Gastrocnemius medialis (tissue), 4 donors: ENCODE measurements at regions not wholly inside any gene's neighbourhood (a gene's known extent, or its start where the extent isn't known, plus 50 kb on each side); places are given as distances from the start of the nearest gene placed in this dataset.

Experiments
- ATAC-seq, 2 donors: fragments of 150-250 bp; one replicate each; pipeline ENCODE4 v1.9.1; 2016
- DNase-seq, 2 donors: peaks; one replicate each; pipeline ENCODE4 v3.0.0-alpha.2; 2019
- H3K27ac ChIP-seq, 4 donors: fragments of 200-600 bp; sonication (generic); 1 replicate in 1 of 4; 2 replicates in 3 of 4; pipeline ENCODE4 v1.5.1; 2016 to 2018; ENCODE audit warnings: mild to moderate bottlenecking in 2 of 4, moderate library complexity in 1 of 4
- H3K27me3 ChIP-seq, 3 donors: fragments of 200-600 bp; sonication (generic) in 2 of 3; 1 replicate in 1 of 3; 2 replicates in 2 of 3; pipeline versions ENCODE4 v1.5.1 to v1.6.0; 2016 to 2019; ENCODE audit warnings: mild to moderate bottlenecking in 1 of 3, moderate library complexity in 1 of 3
- H3K36me3 ChIP-seq, 2 donors: fragments of 200-600 bp; sonication (generic) in 1 of 2; one replicate each; pipeline ENCODE4 v1.5.1; 2017 to 2018
- H3K4me1 ChIP-seq, 2 donors: fragments of 200-600 bp; sonication (generic) in 1 of 2; one replicate each; pipeline ENCODE4 v1.5.1; 2016 to 2017; ENCODE audit warnings: mild to moderate bottlenecking in 2 of 2
- H3K4me3 ChIP-seq, 4 donors: fragments of 200-600 bp; sonication (generic) in 3 of 4; 1 replicate in 1 of 4; 2 replicates in 3 of 4; pipeline ENCODE4 v1.5.1; 2016 to 2019; ENCODE audit warnings: mild to moderate bottlenecking in 2 of 4
- H3K9me3 ChIP-seq, 3 donors: fragments of 200-600 bp; sonication (generic) in 2 of 3; 1 replicate in 1 of 3; 2 replicates in 2 of 3; pipeline ENCODE4 v1.5.1; 2016 to 2019
- CTCF ChIP-seq, 5 experiments: fragments of 450-650 bp in 3 of 5; fragments of 200-600 bp in 2 of 5; sonication (generic) in 2 of 5; IDR thresholded peaks in 4 of 5; conservative IDR thresholded peaks in 1 of 5; 1 replicate in 4 of 5; 2 replicates in 1 of 5; pipeline ENCODE4 v1.5.1; 2016 to 2019; ENCODE audit warnings: antibody characterized with exemption in 5 of 5, mild to moderate bottlenecking in 3 of 5, moderate library complexity in 3 of 5
- POLR2A ChIP-seq, 2 donors: fragments of 450-650 bp; IDR thresholded peaks; one replicate each; pipeline ENCODE4 v1.6.1; 2017; ENCODE audit warnings: antibody characterized with exemption in 2 of 2, mild to moderate bottlenecking in 2 of 2, moderate library complexity in 2 of 2
- in situ Hi-C, 4 donors: fragments of 200-750 bp; cut with MboI; loops; one replicate each; pipeline versions ENCODE4 v1.15.0 to v1.8.0; 2017; ENCODE audit warnings: low sequenced_read_pairs in 4 of 4
- intact Hi-C: fragments of 100-400 bp; cut with DNase I; formaldehyde crosslinking; loops from one replicate; pipeline ENCODE4 v1.15.1; 2023; ENCODE audit warnings: low total_unique reads

- no peak overlapping the region for H3K27ac ChIP-seq
- no peaks in the 10 kb centered on the region for H3K4me1 ChIP-seq
- H3K4me3 ChIP-seq, result no peak overlapping the region
- DNase-seq, result no peak
- in situ Hi-C loops, result no loop called here
- TF ChIP-seq CTCF (IDR thresholded peaks at IDR 0.05 in 4 of 5, conservative IDR thresholded peaks at IDR 0.05 in 1 of 5), result no peak
- H3K36me3 ChIP-seq, result no peaks in the 10 kb centered on the region
- H3K9me3 ChIP-seq, result no peaks in the 10 kb centered on the region
- intact Hi-C loops, result no loop called here
- H3K27me3 ChIP-seq, result no peaks in the 10 kb centered on the region
- no peak for ATAC-seq
Measured at GRCh38 chr16:10309271-10309932, 76.5 kb upstream of the ATF7IP2 start.

- Histone ChIP-seq H3K36me3 (no peaks in the 10 kb centered on the region), H3K9me3 (no peaks in the 10 kb centered on the region), H3K27ac (no peak overlapping the region), H3K27me3 (no peaks in the 10 kb centered on the region), H3K4me1 (no peaks in the 10 kb centered on the region), H3K4me3 (no peak overlapping the region)
- intact Hi-C loops, result no loop called here
- TF ChIP-seq CTCF (IDR thresholded peaks at IDR 0.05 in 4 of 5, conservative IDR thresholded peaks at IDR 0.05 in 1 of 5), result no peak
- TF ChIP-seq POLR2A (IDR thresholded peaks at IDR 0.05), result no peak
- in situ Hi-C loops, result no loop called here
- DNase-seq, result no peak
- no peak for ATAC-seq
Measured at GRCh38 chr16:10312008-10312407, 73.9 kb upstream of the ATF7IP2 start.

GRCh38 chr16:10312784-10313724 lies 72.8 kb upstream of the ATF7IP2 start:
- DNase-seq (no peak), ATAC-seq (no peak)
- H3K4me1 ChIP-seq, result no peaks in the 10 kb centered on the region
- no peaks in the 10 kb centered on the region for H3K36me3 ChIP-seq
- intact Hi-C loops (no loop called here), in situ Hi-C loops (no loop called here)
- H3K27ac ChIP-seq, result no peak overlapping the region
- H3K4me3 ChIP-seq, result no peak overlapping the region
- no peaks in the 10 kb centered on the region for H3K27me3 ChIP-seq
- H3K9me3 ChIP-seq, result no peaks in the 10 kb centered on the region
- TF ChIP-seq POLR2A (IDR thresholded peaks at IDR 0.05) (no peak), CTCF (IDR thresholded peaks at IDR 0.05 in 4 of 5, conservative IDR thresholded peaks at IDR 0.05 in 1 of 5) (no peak)

- no peak for ATAC-seq
- no peak overlapping the region for H3K4me3 ChIP-seq
Measured at GRCh38 chr16:10314317-10314716, 71.5 kb upstream of the ATF7IP2 start.

More at GRCh38 chr16:10314317-10314716, 71.5 kb upstream of the ATF7IP2 start:
- H3K27ac ChIP-seq, result no peak overlapping the region
- in situ Hi-C loops, result no loop called here
- no peaks in the 10 kb centered on the region for H3K4me1 ChIP-seq
- no peak for TF ChIP-seq POLR2A (IDR thresholded peaks at IDR 0.05)
- TF ChIP-seq CTCF (IDR thresholded peaks at IDR 0.05 in 4 of 5, conservative IDR thresholded peaks at IDR 0.05 in 1 of 5), result no peak
- no peaks in the 10 kb centered on the region for H3K9me3 ChIP-seq
- no peak for DNase-seq
- intact Hi-C loops, result no loop called here
- H3K27me3 ChIP-seq, result no peaks in the 10 kb centered on the region
- H3K36me3 ChIP-seq, result no peaks in the 10 kb centered on the region
